DND-41 (cell line): ENCODE measurements at regions not wholly inside any gene's neighbourhood (a gene's known extent, or its start where the extent isn't known, plus 50 kb on each side); places are given as distances from the start of the nearest gene placed in this dataset.

Source experiments
- ATAC-seq: fragments of 200-7000 bp; cut with Tn5 transposase; 3 replicates; pipeline ENCODE4 v1.9.1; 2021; ENCODE audit warnings: low read depth; ENCODE audit not compliant: insufficient read depth
- DNase-seq: peaks from one replicate; pipeline ENCODE4 v3.0.0-alpha.2; 2020
- H2AFZ ChIP-seq: 2 replicates; pipeline ENCODE4 v1.6.0; 2012; ENCODE audit warnings: low read depth, low read length
- H3K27ac ChIP-seq: 2 replicates; pipeline ENCODE4 v1.5.1; 2012; ENCODE audit warnings: low read length, inconsistent platforms
- H3K27me3 ChIP-seq: fragments of 200-600 bp; sonication (generic); 2 replicates; pipeline ENCODE4 v1.6.0; 2012; ENCODE audit warnings: low read length, mild to moderate bottlenecking, inconsistent platforms; ENCODE audit not compliant: insufficient read depth, poor library complexity
- H3K36me3 ChIP-seq: 2 replicates; pipeline ENCODE4 v1.5.1; 2012; ENCODE audit warnings: low read length, inconsistent platforms; ENCODE audit not compliant: insufficient read depth
- H3K4me1 ChIP-seq: 2 replicates; pipeline ENCODE4 v1.5.1; 2012; ENCODE audit warnings: mild to moderate bottlenecking, low read length; ENCODE audit not compliant: insufficient read depth
- H3K4me2 ChIP-seq: 2 replicates; pipeline ENCODE4 v1.6.0; 2012; ENCODE audit warnings: mild to moderate bottlenecking, moderate library complexity, low read length, inconsistent platforms; ENCODE audit not compliant: insufficient read depth
- H3K4me3 ChIP-seq, 2 experiments: fragments of 200-600 bp in 1 of 2; shearing (Covaris generic) in 1 of 2; 2 replicates each; pipeline ENCODE4 v1.5.1; 2012 to 2016; ENCODE audit warnings: inconsistent platforms in 2 of 2, low read length in 2 of 2, mild to moderate bottlenecking in 2 of 2, low read depth in 1 of 2, moderate library complexity in 1 of 2
- H3K79me2 ChIP-seq: 2 replicates; pipeline ENCODE4 v1.6.0; 2012; ENCODE audit warnings: low read length, inconsistent platforms; ENCODE audit not compliant: insufficient read depth
- H3K9ac ChIP-seq: 2 replicates; pipeline ENCODE4 v1.6.0; 2012; ENCODE audit warnings: low read depth, mild to moderate bottlenecking, inconsistent platforms, low read length, moderate library complexity
- H3K9me3 ChIP-seq: 2 replicates; pipeline ENCODE4 v1.5.1; 2012; ENCODE audit warnings: low read length, moderate library complexity, mild to moderate bottlenecking, inconsistent platforms; ENCODE audit not compliant: insufficient read depth, severe bottlenecking
- H4K20me1 ChIP-seq: 2 replicates; pipeline ENCODE4 v1.6.0; 2012; ENCODE audit warnings: low read length; ENCODE audit not compliant: insufficient read depth
- EZH2 ChIP-seq: IDR thresholded peaks from 3 replicates; pipeline ENCODE4 v1.6.1; 2012; ENCODE audit warnings: borderline replicate concordance, low read depth, mild to moderate bottlenecking, moderate library complexity, low read length, inconsistent platforms; ENCODE audit not compliant: severe bottlenecking
- TF ChIP-seq, protein P1 (sequence below): IDR thresholded peaks from 2 replicates; pipeline ENCODE4 v1.5.1; 2012; ENCODE audit warnings: borderline replicate concordance, low read length, moderate library complexity, mild to moderate bottlenecking; ENCODE audit not compliant: poor library complexity, severe bottlenecking; ENCODE audit errors: extremely low read depth

DNA sequence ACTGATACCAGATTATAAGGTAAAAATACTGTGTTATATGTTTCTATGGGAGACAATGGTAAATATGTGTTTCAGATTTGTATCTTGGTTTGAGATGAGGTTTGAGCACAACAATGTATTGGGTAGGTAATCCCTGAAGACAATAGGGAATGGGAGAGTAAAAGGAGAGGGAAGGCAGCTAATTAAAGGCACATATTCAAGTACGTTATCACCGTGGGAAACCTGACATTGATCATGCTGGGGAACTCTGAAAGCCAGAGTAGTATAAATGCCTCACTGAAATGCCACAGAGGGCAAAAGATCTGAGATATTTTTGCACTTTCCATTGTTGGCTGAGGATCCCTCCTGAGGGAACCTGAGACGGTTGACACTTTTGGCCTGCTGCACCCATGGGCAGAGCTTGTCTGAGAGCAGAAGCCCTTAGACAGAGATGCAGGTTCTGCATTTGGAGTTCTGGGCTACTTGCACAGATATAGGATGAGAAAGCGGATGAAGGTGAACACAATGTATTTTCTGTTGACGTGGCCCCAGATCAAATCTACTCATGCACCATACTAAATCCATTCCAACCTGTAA, 506.7 kb downstream of the PCDH18 start:
- Histone ChIP-seq H3K4me1 (no peaks in the 10 kb centered on the region), H3K9me3 (no peaks in the 10 kb centered on the region), H3K27ac (no peak overlapping the region), H3K4me2 (no peak overlapping the region), H3K36me3 (no peaks in the 10 kb centered on the region), H3K9ac (no peak overlapping the region), H4K20me1 (no peaks in the 10 kb centered on the region), H2AFZ (no peak overlapping the region), H3K4me3 (no peak overlapping the region), H3K27me3 (no peaks in the 10 kb centered on the region), H3K79me2 (no peaks in the 10 kb centered on the region)
- DNase-seq (no peak), ATAC-seq (no peak)
- TF ChIP-seq, protein P1, sequence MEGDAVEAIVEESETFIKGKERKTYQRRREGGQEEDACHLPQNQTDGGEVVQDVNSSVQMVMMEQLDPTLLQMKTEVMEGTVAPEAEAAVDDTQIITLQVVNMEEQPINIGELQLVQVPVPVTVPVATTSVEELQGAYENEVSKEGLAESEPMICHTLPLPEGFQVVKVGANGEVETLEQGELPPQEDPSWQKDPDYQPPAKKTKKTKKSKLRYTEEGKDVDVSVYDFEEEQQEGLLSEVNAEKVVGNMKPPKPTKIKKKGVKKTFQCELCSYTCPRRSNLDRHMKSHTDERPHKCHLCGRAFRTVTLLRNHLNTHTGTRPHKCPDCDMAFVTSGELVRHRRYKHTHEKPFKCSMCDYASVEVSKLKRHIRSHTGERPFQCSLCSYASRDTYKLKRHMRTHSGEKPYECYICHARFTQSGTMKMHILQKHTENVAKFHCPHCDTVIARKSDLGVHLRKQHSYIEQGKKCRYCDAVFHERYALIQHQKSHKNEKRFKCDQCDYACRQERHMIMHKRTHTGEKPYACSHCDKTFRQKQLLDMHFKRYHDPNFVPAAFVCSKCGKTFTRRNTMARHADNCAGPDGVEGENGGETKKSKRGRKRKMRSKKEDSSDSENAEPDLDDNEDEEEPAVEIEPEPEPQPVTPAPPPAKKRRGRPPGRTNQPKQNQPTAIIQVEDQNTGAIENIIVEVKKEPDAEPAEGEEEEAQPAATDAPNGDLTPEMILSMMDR, result no peak
- TF ChIP-seq EZH2, result no peak

DNA sequence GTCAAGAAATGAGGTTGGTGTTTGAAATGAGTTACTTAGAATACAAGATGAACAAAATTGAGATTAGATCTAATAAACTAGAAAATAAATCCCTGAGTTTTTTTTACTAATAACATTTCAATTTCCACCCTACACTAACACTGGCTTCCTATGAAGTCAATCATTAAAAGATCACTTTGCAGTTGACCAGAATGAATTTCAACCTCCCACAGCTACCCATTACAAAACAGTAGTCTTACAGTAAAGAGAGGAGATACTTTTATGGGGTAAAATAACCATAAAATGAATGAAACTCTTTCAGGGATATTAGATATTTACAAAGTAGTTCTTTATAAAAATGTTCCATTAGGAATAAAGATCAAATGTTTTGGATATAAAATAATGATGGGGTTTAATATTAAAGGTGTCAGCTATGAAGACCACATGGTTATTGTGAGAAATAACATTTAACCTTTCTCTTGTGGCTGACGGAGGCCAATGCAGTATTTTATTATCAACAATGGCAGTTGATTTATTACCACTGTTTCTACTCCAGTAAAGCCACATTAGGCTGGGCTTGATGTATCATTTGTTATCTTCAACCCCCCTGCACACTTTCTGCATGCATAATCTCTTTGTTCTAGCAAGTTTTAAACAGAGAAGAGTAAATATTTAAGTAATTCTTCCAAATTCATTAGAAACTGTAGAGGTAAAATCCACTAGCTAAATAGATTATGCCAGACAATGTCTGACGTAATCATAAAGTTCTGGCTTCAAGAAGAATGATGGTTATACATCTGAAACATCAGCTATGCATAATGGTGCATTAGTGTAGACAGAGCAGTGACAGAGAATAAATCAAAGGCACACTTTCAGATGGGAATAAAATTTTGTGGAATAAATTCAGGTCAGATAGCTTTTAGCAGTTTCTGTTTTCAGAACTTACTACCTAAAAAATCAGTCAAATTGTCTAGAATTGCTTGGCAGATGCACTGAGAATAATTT, 516.6 kb downstream of the PCDH18 start:
- Histone ChIP-seq H3K79me2 (no peaks in the 10 kb centered on the region), H3K27me3 (no peaks in the 10 kb centered on the region), H3K9ac (no peak overlapping the region), H2AFZ (no peak overlapping the region), H4K20me1 (no peaks in the 10 kb centered on the region), H3K4me1 (no peaks in the 10 kb centered on the region), H3K4me3 (no peak overlapping the region), H3K4me2 (no peak overlapping the region), H3K36me3 (no peaks in the 10 kb centered on the region), H3K27ac (no peak overlapping the region), H3K9me3 (no peaks in the 10 kb centered on the region)
- TF ChIP-seq EZH2, result no peak
- TF ChIP-seq, protein P1, result no peak
- DNase-seq (no peak), ATAC-seq (no peak)

DNA sequence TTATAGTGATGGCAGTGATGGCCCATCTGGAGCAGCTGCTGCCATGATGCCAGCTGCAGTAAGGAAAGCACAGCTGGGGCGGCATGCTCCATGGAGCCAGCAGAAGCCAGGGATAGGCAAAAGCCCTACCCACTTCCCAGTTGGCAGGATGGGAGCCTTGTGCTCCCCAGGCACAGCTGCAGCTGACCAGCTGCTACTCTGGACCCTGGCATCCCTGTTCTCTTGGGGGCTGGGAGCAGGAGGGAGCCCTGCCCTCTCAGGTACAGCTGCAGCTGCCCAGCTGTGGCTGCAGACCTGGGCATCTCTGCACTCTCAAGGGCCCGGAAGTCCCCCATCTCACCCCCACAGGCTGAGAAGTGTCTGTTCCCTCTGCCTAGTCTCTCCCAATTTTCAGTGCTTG, 531.9 kb downstream of the PCDH18 start:
- no peaks in the 10 kb centered on the region for H3K27me3 ChIP-seq
- no peak overlapping the region for H3K4me2 ChIP-seq
- peaks cover 17% of the 10 kb centered on the region for H3K9me3 ChIP-seq
- no peaks in the 10 kb centered on the region for H4K20me1 ChIP-seq
- H3K9ac ChIP-seq, result no peak overlapping the region
- no peaks in the 10 kb centered on the region for H3K79me2 ChIP-seq
- no peaks in the 10 kb centered on the region for H3K36me3 ChIP-seq
- no peak overlapping the region for H2AFZ ChIP-seq
- TF ChIP-seq EZH2, result no peak
- TF ChIP-seq, protein P1, result no peak
- ATAC-seq, result no peak
- no peak overlapping the region for H3K27ac ChIP-seq
- H3K4me1 ChIP-seq, result no peaks in the 10 kb centered on the region
- H3K4me3 ChIP-seq, result no peak overlapping the region
- no peak for DNase-seq
